ENCODE measurements at regions not wholly inside any gene's neighbourhood (a gene's known extent, or its start where the extent isn't known, plus 50 kb on each side); places are given as distances from the start of the nearest gene placed in this dataset.

DNA sequence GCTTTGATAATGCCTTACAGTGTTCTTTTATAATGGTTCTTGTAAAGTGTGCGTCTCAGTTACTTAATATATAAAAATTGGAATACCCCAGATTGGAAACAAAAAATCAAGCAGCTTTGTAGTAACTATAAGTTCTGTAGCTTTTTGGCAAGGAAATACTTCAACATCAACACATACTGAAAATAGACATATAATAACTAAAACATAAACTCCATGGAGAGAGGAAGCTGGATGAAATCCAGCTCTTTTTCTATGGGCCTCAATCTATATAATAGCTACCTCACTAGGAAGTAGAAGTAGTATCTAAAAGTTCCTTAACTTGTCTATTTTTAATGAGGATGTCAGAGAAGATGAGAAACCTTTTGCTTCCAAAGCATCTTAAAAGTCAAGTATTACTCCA, 313.3 kb upstream of the NFIA start:
- Mint-ChIP-seq H3K4me3 (no peak overlapping the region), H3K36me3 (ENCODE audit: insufficient read depth in 1 of 3, low read depth in 3 of 3) (peaks cover 11 to 16% (median 15%) of the 10 kb centered on the region in 3 experiments), H3K27ac (no peak overlapping the region), H3K4me1 (no peaks in the 10 kb centered on the region), H3K27me3 (ENCODE audit: low read depth) (peaks cover 2% of the 10 kb centered on the region; the same call in 1 of the 2 replicates), H3K9me3 (peaks cover 25 to 30% of the 10 kb centered on the region in 2 experiments)
- H2AFZ ChIP-seq (ENCODE audit: low read length): no peak overlapping the region
- H3K27ac ChIP-seq (ENCODE audit: insufficient read length, low read depth, low read length): no peak overlapping the region
- no peak overlapping the region for H4K8ac ChIP-seq (replicated peaks; ENCODE audit: insufficient read length, low read depth, low read length)
- H3K23ac ChIP-seq (ENCODE audit: insufficient read length, low read depth, low read length): no peak overlapping the region
- H2BK20ac ChIP-seq (ENCODE audit: low read depth, low read length, poor library complexity, severe bottlenecking): no peak overlapping the region
- no peaks in the 10 kb centered on the region for H3K27me3 ChIP-seq (ENCODE audit: insufficient read depth, low read length)
- no CpG with 5 or more reads among the region's 1 CpG for WGBS (ENCODE audit: extremely low coverage, insufficient read length, low lambda C conversion rate)
- no peaks in the 10 kb centered on the region for H3K79me1 ChIP-seq (ENCODE audit: insufficient read depth, low read depth, low read length, poor library complexity, severe bottlenecking)
- H4K91ac ChIP-seq (ENCODE audit: insufficient read length, low read depth, low read length): no peak overlapping the region
- no peaks in the 10 kb centered on the region for H3K9me3 ChIP-seq (ENCODE audit: control insufficient read depth, low read depth, low read length)
- H2BK5ac ChIP-seq (ENCODE audit: insufficient read length, low read length): no peak overlapping the region
- no peak overlapping the region for H2BK12ac ChIP-seq (ENCODE audit: insufficient read length, low read depth, low read length)
- H3K56ac ChIP-seq (ENCODE audit: insufficient read length, low read depth, low read length): no peak overlapping the region
- no peak overlapping the region for H4K5ac ChIP-seq (ENCODE audit: insufficient read length, low read depth, low read length)
- H3K79me2 ChIP-seq (ENCODE audit: insufficient read depth, low read length): no peaks in the 10 kb centered on the region
- no peak overlapping the region for H3K14ac ChIP-seq (ENCODE audit: insufficient read depth, low read length)
- no peak overlapping the region for H3K9ac ChIP-seq (ENCODE audit: extremely low read depth, insufficient read length, low read length)
- H4K20me1 ChIP-seq (ENCODE audit: control insufficient read depth, insufficient read depth, insufficient read length): no peaks in the 10 kb centered on the region
- H3K18ac ChIP-seq (ENCODE audit: insufficient read length, low read depth, low read length): no peak overlapping the region
- no peak overlapping the region for H3K4ac ChIP-seq (ENCODE audit: low read depth, low read length)
- no peak overlapping the region for H2BK120ac ChIP-seq (ENCODE audit: low read depth, low read length, poor library complexity, severe bottlenecking)
- no peak overlapping the region for H3T11ph ChIP-seq (ENCODE audit: low read length)
- H3K4me1 ChIP-seq (ENCODE audit: insufficient read depth, low read length): no peaks in the 10 kb centered on the region
- no peaks in the 10 kb centered on the region for H3K23me2 ChIP-seq (ENCODE audit: insufficient read length, low read depth, low read length, poor library complexity, severe bottlenecking)
- no peak for TF ChIP-seq CTCF (conservative IDR thresholded peaks at IDR 0.05)
- DNase-seq: no peak
- H2AK5ac ChIP-seq (ENCODE audit: insufficient read length, low read length): no peak overlapping the region
- no peak overlapping the region for H2BK15ac ChIP-seq (ENCODE audit: low read depth, low read length)
- no peak overlapping the region for H3K4me2 ChIP-seq (ENCODE audit: insufficient read depth, insufficient read length, low read length)
